A673 (cell line): ENCODE measurements at regions not wholly inside any gene's neighbourhood (a gene's known extent, or its start where the extent isn't known, plus 50 kb on each side); places are given as distances from the start of the nearest gene placed in this dataset.

Source experiments
- BruUV-seq: library from RNA; stranded (reverse); fragments of 400-500 nt; replicated peaks from 2 replicates; lab custom pipeline; 2021; lab: Mats Ljungman, UMichigan
- CTCF ChIA-PET: fragments of 300-600 bp; sonication (Branson Sonifier 250); formaldehyde crosslinking; loops from one replicate; lab custom pipeline; 2022; ENCODE audit warnings: antibody characterized with exemption; lab: Charles Lee
- POLR2A ChIA-PET: fragments of 300-600 bp; sonication (Branson Sonifier 250); formaldehyde crosslinking; loops from one replicate; lab custom pipeline; 2022; ENCODE audit warnings: antibody characterized with exemption; ENCODE audit not compliant: low non-redundant PET; lab: Charles Lee
- DNase-seq: peaks from one replicate; pipeline ENCODE4 v3.0.0-alpha.2; 2015; ENCODE audit warnings: low spot score
- H3K27ac ChIP-seq: fragments of 200-600 bp; sonication (generic); 2 replicates; pipeline ENCODE4 v1.5.1; 2016; ENCODE audit warnings: mixed run types, low read depth, mild to moderate bottlenecking, mixed read lengths, antibody characterized with exemption, low read length; ENCODE audit not compliant: poor library complexity, severe bottlenecking
- H3K27me3 ChIP-seq: fragments of 200-600 bp; sonication (generic); replicated peaks from 2 replicates; pipeline ENCODE4 v1.6.1; 2017; ENCODE audit warnings: mixed run types, low read depth, mild to moderate bottlenecking, mixed read lengths, antibody characterized with exemption, low read length; ENCODE audit not compliant: insufficient read depth, poor library complexity
- H3K36me3 ChIP-seq: fragments of 200-600 bp; sonication (generic); 2 replicates; pipeline ENCODE4 v1.6.1; 2016; ENCODE audit warnings: mixed run types, mild to moderate bottlenecking, mixed read lengths, antibody characterized with exemption, low read length; ENCODE audit not compliant: insufficient read depth, poor library complexity, severe bottlenecking
- H3K4me1 ChIP-seq: fragments of 200-600 bp; sonication (generic); 2 replicates; pipeline ENCODE4 v1.6.1; 2017; ENCODE audit warnings: mixed run types, mild to moderate bottlenecking, mixed read lengths, antibody characterized with exemption, low read length; ENCODE audit not compliant: insufficient read depth, poor library complexity, severe bottlenecking
- H3K4me3 ChIP-seq: fragments of 200-600 bp; sonication (generic); 2 replicates; pipeline ENCODE4 v1.5.1; 2016; ENCODE audit warnings: low read depth, mixed run types, mild to moderate bottlenecking, mixed read lengths, low read length; ENCODE audit not compliant: poor library complexity, severe bottlenecking
- H3K9me3 ChIP-seq: fragments of 200-600 bp; sonication (generic); 2 replicates; pipeline ENCODE4 v1.6.1; 2016; ENCODE audit warnings: mixed run types, low read depth, mild to moderate bottlenecking, mixed read lengths, antibody characterized with exemption, low read length; ENCODE audit not compliant: poor library complexity, severe bottlenecking
- EZH2 ChIP-seq: fragments of 200-600 bp; sonication (generic); IDR thresholded peaks from 2 replicates; pipeline ENCODE4 v1.6.1; 2017; ENCODE audit warnings: borderline replicate concordance, low read depth, mild to moderate bottlenecking, mixed read lengths, antibody characterized with exemption, low read length; ENCODE audit not compliant: poor library complexity, severe bottlenecking
- intact Hi-C: fragments of 100-400 bp; cut with micrococcal nuclease; formaldehyde crosslinking; loops from one replicate; pipeline ENCODE4 v1.10.0; 2022; ENCODE audit not compliant: unreplicated experiment
- TF ChIP-seq, protein P1 (sequence below): fragments of 300-800, 200-600 bp; sonication (generic); conservative IDR thresholded peaks from 2 replicates; pipeline ENCODE4 v1.5.1; 2017; ENCODE audit warnings: low read depth, mild to moderate bottlenecking, antibody characterized with exemption, low read length, moderate library complexity, mixed read lengths

DNA sequence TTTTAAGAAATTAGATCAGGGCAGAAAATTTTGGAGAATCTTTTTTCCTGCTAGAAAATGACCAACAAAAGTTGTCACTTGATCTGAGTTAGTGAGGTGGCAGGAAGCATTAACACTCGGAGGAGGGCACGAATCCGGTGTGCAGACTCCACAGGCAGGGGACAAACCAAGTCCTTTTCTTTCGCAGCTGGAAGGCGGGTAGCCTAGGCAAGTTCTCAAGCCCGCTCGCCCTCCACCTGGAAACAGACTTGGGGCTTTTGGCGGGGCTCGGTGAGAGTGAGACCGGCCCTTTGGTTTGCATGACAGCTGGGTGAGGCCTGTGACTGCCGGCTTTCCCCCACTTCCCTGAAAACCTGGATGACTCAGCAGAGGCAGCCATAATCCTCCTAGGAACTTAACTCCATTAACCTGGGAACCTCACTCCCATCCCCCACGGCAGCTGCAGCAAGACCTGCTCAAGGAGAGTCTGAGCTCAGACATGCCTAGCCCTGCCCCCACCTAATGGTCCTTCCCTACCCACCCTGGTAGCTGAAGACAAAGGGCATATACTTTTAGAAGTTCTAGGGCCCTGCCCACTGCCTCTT is 134.8 kb downstream of the MFSD1 start:
- Histone ChIP-seq H3K9me3 (no peaks in the 10 kb centered on the region), H3K4me1 (no peaks in the 10 kb centered on the region), H3K36me3 (no peaks in the 10 kb centered on the region), H3K27me3 (no peaks in the 10 kb centered on the region), H3K4me3 (no peak overlapping the region), H3K27ac (no peak overlapping the region)
- POLR2A ChIA-PET: no interaction called here
- intact Hi-C loops: no loop called here
- TF ChIP-seq EZH2: no peak
- TF ChIP-seq, protein P1, sequence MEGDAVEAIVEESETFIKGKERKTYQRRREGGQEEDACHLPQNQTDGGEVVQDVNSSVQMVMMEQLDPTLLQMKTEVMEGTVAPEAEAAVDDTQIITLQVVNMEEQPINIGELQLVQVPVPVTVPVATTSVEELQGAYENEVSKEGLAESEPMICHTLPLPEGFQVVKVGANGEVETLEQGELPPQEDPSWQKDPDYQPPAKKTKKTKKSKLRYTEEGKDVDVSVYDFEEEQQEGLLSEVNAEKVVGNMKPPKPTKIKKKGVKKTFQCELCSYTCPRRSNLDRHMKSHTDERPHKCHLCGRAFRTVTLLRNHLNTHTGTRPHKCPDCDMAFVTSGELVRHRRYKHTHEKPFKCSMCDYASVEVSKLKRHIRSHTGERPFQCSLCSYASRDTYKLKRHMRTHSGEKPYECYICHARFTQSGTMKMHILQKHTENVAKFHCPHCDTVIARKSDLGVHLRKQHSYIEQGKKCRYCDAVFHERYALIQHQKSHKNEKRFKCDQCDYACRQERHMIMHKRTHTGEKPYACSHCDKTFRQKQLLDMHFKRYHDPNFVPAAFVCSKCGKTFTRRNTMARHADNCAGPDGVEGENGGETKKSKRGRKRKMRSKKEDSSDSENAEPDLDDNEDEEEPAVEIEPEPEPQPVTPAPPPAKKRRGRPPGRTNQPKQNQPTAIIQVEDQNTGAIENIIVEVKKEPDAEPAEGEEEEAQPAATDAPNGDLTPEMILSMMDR: no peak
- no TSS peak for BruUV-seq
- CTCF ChIA-PET: no interaction called here
- DNase-seq: no peak

DNA sequence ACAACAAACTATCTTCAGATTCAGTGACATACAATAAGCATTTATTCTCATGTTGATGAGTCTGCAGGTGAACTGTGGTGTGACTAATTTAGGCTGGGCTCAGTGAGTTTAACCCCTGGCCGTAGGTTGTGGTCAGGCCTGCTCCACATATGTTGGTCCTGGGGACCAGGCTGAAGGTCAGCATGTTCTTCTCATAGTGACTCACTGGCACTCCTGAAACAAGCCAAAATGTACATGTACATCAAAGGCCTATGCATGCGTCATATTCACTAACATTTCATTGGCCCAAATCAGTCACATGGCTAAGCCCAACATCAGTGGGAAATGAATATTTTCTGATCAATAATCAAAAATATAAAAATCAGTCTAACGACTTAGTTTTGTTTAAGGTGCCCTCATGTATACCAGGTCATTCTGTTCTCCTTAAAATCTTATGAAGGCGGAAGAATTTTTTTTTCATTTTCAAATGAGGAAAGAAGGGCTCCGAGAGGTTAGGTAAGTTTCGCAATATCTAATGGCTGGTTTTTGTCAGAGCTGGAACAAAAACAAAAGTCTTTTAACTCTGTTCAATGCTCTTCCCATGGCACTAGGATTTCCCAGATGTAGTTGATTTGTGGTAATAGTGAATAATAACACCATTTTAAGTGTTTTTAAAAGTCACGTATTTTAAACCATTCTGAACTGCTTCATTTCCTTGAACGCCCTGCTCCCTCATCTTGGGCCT is 148.5 kb downstream of the MFSD1 start:
- POLR2A ChIA-PET: no interaction called here
- no peaks in the 10 kb centered on the region for H3K36me3 ChIP-seq
- TF ChIP-seq, protein P1: no peak
- no peak for TF ChIP-seq EZH2
- no peak overlapping the region for H3K4me3 ChIP-seq
- CTCF ChIA-PET: no interaction called here
- no peaks in the 10 kb centered on the region for H3K4me1 ChIP-seq
- intact Hi-C loops: no loop called here
- no peaks in the 10 kb centered on the region for H3K9me3 ChIP-seq
- no TSS peak for BruUV-seq
- no peaks in the 10 kb centered on the region for H3K27me3 ChIP-seq
- H3K27ac ChIP-seq: no peak overlapping the region
- DNase-seq: no peak

DNA sequence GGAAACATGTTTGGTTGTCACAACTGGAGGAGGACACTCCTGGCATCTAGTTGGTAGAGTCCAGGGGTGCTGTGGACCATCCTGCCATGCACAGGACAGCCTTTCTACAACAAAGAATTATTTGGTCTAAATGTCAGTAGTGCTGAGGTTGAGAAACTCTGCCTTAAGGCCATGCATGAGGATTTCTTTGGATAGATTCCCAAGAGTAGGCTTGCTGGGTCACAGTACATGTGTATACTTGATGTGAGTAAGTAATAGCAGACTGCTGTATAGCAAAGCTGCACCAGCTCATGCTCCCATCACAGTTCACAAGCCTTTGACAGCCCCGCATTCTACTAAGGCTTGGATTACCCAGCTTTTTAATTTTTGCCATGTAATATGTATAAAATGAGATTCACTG is 151.3 kb downstream of the MFSD1 start:
- ChIA-PET POLR2A (no interaction called here), CTCF (no interaction called here)
- no peaks in the 10 kb centered on the region for H3K36me3 ChIP-seq
- H3K27me3 ChIP-seq: no peaks in the 10 kb centered on the region
- intact Hi-C loops: no loop called here
- BruUV-seq: no TSS peak
- H3K9me3 ChIP-seq: no peaks in the 10 kb centered on the region
- TF ChIP-seq, protein P1: no peak
- no peak for TF ChIP-seq EZH2
- no peak overlapping the region for H3K27ac ChIP-seq
- DNase-seq: no peak
- H3K4me3 ChIP-seq: no peak overlapping the region
- H3K4me1 ChIP-seq: no peaks in the 10 kb centered on the region
